ENCODE measurements at regions not wholly inside any gene's neighbourhood (a gene's known extent, or its start where the extent isn't known, plus 50 kb on each side); places are given as distances from the start of the nearest gene placed in this dataset.

DNA sequence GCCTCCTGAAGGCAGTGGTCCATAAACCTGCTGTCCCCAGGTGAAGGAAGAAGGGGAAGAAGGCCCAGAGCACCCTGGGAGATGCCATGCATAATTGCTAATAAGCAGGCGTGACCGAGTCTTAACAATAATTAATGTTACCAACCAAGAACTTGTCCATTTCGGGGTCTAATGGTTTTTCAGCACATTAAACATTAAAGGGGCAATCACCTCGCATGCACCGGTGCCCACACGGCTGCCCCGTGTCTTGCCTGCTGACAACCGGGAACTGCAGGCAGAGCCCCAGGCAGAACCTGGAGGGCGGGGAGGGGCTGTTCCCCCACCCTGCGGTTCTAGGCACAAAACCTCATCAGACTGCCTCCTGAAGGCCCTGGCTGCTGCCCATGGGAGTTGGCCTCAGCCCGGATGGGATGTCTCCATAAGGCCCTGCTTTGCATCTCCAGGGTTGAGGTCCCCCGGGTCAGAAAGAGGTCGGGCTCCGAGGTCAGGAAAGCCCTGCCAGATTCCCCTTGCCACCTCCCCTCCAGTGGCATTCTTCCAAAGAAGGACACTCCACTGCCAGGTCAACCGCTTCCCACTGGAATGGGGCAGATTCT lies 169.0 kb downstream of the BUD13 start:
- no peaks in the 10 kb centered on the region for H3K36me3 ChIP-seq
- no peaks in the 10 kb centered on the region for H3K9me3 ChIP-seq (replicated peaks)
- H3K4me3 ChIP-seq, result no peak overlapping the region
- no peaks in the 10 kb centered on the region for H3K4me1 ChIP-seq
- DNase-seq, result no peak
- H3K27ac ChIP-seq, result no peak overlapping the region
- no peaks in the 10 kb centered on the region for H3K27me3 ChIP-seq

DNA sequence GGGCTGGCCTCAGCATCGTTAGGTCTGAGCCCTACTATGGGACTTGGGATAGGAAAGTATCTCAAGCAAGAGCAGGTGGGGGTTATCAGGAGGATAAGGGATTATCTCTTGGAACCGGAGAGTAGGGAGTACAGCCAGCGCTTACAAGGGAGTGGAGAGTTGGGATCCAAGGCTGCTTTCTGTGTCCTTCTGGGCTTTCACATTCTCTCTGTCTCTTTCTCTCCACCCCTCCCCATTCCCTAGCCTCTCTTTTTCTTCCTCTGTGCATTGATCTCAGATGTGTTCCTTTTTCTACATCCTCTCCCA lies 170.2 kb downstream of the BUD13 start:
- no peaks in the 10 kb centered on the region for H3K27me3 ChIP-seq
- no peaks in the 10 kb centered on the region for H3K36me3 ChIP-seq
- H3K4me3 ChIP-seq, result no peak overlapping the region
- no peaks in the 10 kb centered on the region for H3K9me3 ChIP-seq (replicated peaks)
- H3K4me1 ChIP-seq, result no peaks in the 10 kb centered on the region
- no peak overlapping the region for H3K27ac ChIP-seq
- DNase-seq, result no peak

DNA sequence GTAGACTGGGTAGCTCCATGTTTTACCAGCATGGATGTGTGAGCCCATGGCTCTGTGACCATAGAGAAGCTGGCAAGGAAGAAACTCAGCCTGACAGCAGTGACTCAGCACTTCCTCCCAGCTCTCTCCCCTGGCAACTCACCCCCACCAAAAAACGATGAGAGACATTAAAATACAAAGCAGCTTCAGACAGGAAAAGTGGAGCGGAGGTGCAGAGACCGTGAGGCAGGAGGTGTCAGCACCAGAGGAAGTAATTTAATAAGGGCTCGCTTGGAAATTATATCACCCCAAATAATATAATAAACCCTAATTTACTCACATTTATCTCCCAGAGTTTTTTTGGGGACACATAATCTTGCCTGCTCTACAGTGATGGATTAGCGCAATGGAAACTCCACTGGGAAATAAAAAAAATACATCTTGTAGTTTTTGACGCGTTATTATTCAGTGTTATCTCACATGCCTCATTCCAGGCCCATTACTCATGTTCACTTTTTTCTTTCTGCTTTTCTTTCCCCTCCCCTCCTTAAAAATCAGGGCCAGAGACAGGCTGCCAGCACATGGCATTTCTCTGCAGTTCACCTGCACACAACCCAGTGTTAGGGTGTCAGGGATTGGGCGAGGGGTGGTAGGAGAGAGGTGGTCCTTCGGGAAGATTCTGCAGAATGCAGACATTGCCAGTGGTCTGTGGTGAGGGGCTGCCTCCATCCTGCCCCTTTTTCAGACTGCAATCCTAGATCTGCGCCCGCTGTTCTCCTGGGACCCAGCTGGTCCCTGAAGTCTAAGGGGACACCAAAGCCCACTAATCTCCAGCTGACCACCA lies 170.8 kb downstream of the BUD13 start:
- DNase-seq, result no peak
- H3K9me3 ChIP-seq (replicated peaks), result no peaks in the 10 kb centered on the region
- H3K36me3 ChIP-seq, result no peaks in the 10 kb centered on the region
- H3K4me1 ChIP-seq, result no peaks in the 10 kb centered on the region
- no peak overlapping the region for H3K27ac ChIP-seq
- no peaks in the 10 kb centered on the region for H3K27me3 ChIP-seq
- no peak overlapping the region for H3K4me3 ChIP-seq

DNA sequence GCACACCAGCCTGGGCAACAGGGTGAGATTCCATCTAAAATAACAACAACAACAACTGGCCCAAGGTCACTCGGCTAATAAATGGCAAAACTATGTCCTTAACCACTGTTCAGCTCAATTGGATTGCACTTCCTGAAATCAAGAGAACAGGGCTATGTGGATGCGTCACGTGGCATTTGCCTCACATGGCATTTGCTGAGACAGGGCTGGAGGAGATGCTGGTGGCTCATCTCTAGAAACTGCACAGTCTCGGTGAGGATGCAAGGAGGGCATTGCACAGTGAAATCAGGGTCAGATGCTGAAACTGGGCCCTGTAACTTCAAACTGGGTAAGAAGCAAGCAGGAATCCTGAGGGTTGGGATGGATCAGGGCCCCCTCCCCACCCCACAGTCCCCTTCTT lies 171.9 kb downstream of the BUD13 start:
- Histone ChIP-seq H3K36me3 (no peaks in the 10 kb centered on the region), H3K4me3 (no peak overlapping the region), H3K27ac (no peak overlapping the region), H3K9me3 (replicated peaks) (no peaks in the 10 kb centered on the region), H3K4me1 (no peaks in the 10 kb centered on the region), H3K27me3 (no peaks in the 10 kb centered on the region)
- DNase-seq, result no peak

GRCh38 chr11:116598556-116598955 lies 174.2 kb downstream of the BUD13 start:
- H3K4me1 ChIP-seq, result no peaks in the 10 kb centered on the region
- H3K36me3 ChIP-seq, result no peaks in the 10 kb centered on the region
- no peak overlapping the region for H3K4me3 ChIP-seq
- H3K27ac ChIP-seq, result no peak overlapping the region
- DNase-seq, result no peak
- no peaks in the 10 kb centered on the region for H3K27me3 ChIP-seq
- no peaks in the 10 kb centered on the region for H3K9me3 ChIP-seq (replicated peaks)

GRCh38 chr11:116598036-116598435 lies 174.8 kb downstream of the BUD13 start:
- no peaks in the 10 kb centered on the region for H3K27me3 ChIP-seq
- no peaks in the 10 kb centered on the region for H3K36me3 ChIP-seq
- no peaks in the 10 kb centered on the region for H3K9me3 ChIP-seq (replicated peaks)
- no peak overlapping the region for H3K27ac ChIP-seq
- H3K4me3 ChIP-seq, result no peak overlapping the region
- H3K4me1 ChIP-seq, result no peaks in the 10 kb centered on the region
- DNase-seq, result no peak

- Histone ChIP-seq H3K9me3 (replicated peaks) (no peaks in the 10 kb centered on the region), H3K27ac (no peak overlapping the region), H3K36me3 (no peaks in the 10 kb centered on the region), H3K4me3 (no peak overlapping the region), H3K4me1 (no peaks in the 10 kb centered on the region), H3K27me3 (no peaks in the 10 kb centered on the region)
- no peak for DNase-seq
These were observed 176.2 kb downstream of the BUD13 start for GRCh38 chr11:116596346-116597260.

DNA sequence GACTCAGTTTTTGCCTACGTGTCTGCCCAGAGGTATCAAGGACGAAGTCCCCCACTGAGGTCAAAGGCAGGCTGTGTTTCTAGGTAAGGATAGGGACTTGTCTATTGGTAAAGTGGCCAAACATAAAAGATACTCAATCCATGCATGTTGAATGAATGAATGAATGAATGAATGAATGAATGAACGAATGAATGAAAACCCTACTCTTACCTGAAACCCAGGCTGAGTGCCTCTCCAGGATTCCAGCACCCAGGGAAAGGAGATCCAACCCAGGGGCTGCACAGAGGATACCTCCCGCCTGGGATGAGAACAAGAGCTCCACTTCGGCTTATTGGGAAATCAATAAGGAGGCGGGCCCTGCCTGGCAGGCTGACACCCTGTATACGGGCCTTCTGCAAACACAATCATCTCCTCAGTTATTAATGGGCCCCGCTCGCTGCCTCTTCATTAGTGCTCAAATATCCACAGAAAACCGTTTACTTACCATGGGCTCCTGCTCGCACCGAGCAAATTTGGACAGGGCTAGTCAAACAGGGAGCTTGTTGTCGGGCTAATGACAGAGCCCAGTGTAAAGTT lies 177.4 kb downstream of the BUD13 start:
- H3K4me3 ChIP-seq, result no peak overlapping the region
- DNase-seq, result no peak
- no peaks in the 10 kb centered on the region for H3K9me3 ChIP-seq (replicated peaks)
- H3K27me3 ChIP-seq, result no peaks in the 10 kb centered on the region
- H3K27ac ChIP-seq, result no peak overlapping the region
- no peaks in the 10 kb centered on the region for H3K4me1 ChIP-seq
- no peaks in the 10 kb centered on the region for H3K36me3 ChIP-seq

DNA sequence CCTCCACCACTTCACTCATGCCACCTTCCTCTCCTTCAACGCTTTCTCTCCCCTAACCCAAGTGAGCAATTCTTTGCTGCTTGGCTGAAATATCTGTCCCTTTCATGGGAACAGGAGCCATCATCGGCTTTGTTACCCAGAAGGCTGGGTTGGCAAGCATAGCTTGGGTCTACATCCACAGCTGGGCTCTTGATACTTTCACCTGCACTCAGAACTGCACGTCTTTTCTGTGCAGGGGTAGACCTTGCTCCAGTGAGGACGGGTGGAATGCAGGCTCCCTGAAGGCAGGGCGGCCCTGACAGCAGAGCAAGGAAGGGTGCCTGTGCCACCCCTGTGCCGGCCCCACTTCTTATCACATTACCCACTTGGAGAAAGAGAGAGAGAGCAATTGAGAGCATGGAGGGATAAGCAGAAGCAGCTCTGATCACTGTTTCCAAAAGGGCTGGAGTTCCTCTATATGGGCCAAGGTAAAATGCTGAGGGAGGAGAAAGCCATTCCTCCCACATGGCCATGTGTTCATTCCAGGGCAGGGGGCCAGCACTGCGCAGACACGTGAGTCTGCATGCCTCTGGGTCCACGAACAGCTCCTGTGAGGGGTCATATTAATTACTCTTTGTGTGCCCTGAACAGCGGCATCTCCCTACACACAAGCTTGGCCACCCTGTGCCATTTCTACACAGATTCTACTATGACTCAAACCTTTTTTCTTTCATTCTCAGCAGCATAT lies 181.8 kb downstream of the BUD13 start:
- Histone ChIP-seq H3K4me1 (no peaks in the 10 kb centered on the region), H3K9me3 (replicated peaks) (no peaks in the 10 kb centered on the region), H3K27ac (no peak overlapping the region), H3K27me3 (no peaks in the 10 kb centered on the region), H3K4me3 (no peak overlapping the region), H3K36me3 (no peaks in the 10 kb centered on the region)
- no peak for DNase-seq

DNA sequence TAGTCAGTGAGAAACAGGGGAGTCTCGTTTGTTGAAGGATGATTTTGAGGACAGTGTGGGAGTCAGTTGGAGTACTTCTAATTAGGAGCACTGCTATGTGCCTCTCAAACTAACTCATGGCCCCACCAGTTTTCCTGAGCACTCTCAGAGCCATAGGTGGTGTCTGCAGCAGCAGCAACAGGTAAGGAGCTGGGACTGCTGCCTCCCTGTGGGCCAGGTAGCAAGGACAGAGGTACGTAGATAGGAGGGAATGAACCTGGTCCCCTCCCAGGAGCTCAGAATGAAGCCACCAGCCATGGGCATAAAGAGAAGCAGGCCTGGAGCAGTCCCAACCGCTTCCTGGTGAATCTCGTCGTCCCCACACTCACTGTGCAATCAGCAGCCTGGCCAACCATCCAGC lies 183.4 kb downstream of the BUD13 start:
- no peak for DNase-seq
- no peak overlapping the region for H3K27ac ChIP-seq
- no peaks in the 10 kb centered on the region for H3K9me3 ChIP-seq (replicated peaks)
- H3K27me3 ChIP-seq, result no peaks in the 10 kb centered on the region
- H3K36me3 ChIP-seq, result no peaks in the 10 kb centered on the region
- H3K4me3 ChIP-seq, result no peak overlapping the region
- H3K4me1 ChIP-seq, result no peaks in the 10 kb centered on the region

GRCh38 chr11:116586392-116586791 lies 186.4 kb downstream of the BUD13 start:
- H3K27me3 ChIP-seq, result no peaks in the 10 kb centered on the region
- H3K27ac ChIP-seq, result no peak overlapping the region
- H3K9me3 ChIP-seq (replicated peaks), result no peaks in the 10 kb centered on the region
- H3K4me1 ChIP-seq, result no peaks in the 10 kb centered on the region
- no peak overlapping the region for H3K4me3 ChIP-seq
- no peak for DNase-seq
- no peaks in the 10 kb centered on the region for H3K36me3 ChIP-seq

- Histone ChIP-seq H3K36me3 (no peaks in the 10 kb centered on the region), H3K27ac (no peak overlapping the region), H3K9me3 (replicated peaks) (no peaks in the 10 kb centered on the region), H3K4me3 (no peak overlapping the region), H3K4me1 (no peaks in the 10 kb centered on the region), H3K27me3 (no peaks in the 10 kb centered on the region)
- no peak for DNase-seq
These were observed 190.2 kb downstream of the BUD13 start for GRCh38 chr11:116582571-116582970.

GRCh38 chr11:116581349-116581748 lies 191.4 kb downstream of the BUD13 start:
- H3K27me3 ChIP-seq, result no peaks in the 10 kb centered on the region

GRCh38 chr11:116580799-116581198 lies 192.0 kb downstream of the BUD13 start:
- H3K9me3 ChIP-seq (replicated peaks), result no peaks in the 10 kb centered on the region
- DNase-seq, result no peak
- no peak overlapping the region for H3K4me3 ChIP-seq
- no peaks in the 10 kb centered on the region for H3K4me1 ChIP-seq
- H3K36me3 ChIP-seq, result no peaks in the 10 kb centered on the region
- H3K27me3 ChIP-seq, result no peaks in the 10 kb centered on the region
- H3K27ac ChIP-seq, result no peak overlapping the region

More at GRCh38 chr11:116581349-116581748, 191.4 kb downstream of the BUD13 start:
- Histone ChIP-seq H3K4me3 (no peak overlapping the region), H3K9me3 (replicated peaks) (no peaks in the 10 kb centered on the region), H3K4me1 (no peaks in the 10 kb centered on the region), H3K27ac (no peak overlapping the region), H3K36me3 (no peaks in the 10 kb centered on the region)
- DNase-seq, result no peak

Data from SJCRH30 (cell line).